Keratinocyte (primary cell): ENCODE measurements at regions not wholly inside any gene's neighbourhood (a gene's known extent, or its start where the extent isn't known, plus 50 kb on each side); places are given as distances from the start of the nearest gene placed in this dataset.

Experiments
- EZH2 ChIP-seq: IDR thresholded peaks from one replicate; pipeline ENCODE4 v1.6.1; 2012; ENCODE audit warnings: inconsistent platforms, mild to moderate bottlenecking, low read length, moderate library complexity
- TF ChIP-seq, protein P1 (sequence below), 3 experiments: IDR thresholded peaks in 1 of 3; conservative IDR thresholded peaks in 1 of 3; optimal IDR thresholded peaks in 1 of 3; 2 replicates in 2 of 3; 3 replicates in 1 of 3; pipeline versions ENCODE3 to v1.5.1; 2011; ENCODE audit warnings: low read length in 3 of 3, mild to moderate bottlenecking in 3 of 3, moderate library complexity in 2 of 3, control low read depth in 1 of 3, inconsistent platforms in 1 of 3; ENCODE audit not compliant: insufficient read depth in 2 of 3; ENCODE audit errors: extremely low read depth in 1 of 3

DNA sequence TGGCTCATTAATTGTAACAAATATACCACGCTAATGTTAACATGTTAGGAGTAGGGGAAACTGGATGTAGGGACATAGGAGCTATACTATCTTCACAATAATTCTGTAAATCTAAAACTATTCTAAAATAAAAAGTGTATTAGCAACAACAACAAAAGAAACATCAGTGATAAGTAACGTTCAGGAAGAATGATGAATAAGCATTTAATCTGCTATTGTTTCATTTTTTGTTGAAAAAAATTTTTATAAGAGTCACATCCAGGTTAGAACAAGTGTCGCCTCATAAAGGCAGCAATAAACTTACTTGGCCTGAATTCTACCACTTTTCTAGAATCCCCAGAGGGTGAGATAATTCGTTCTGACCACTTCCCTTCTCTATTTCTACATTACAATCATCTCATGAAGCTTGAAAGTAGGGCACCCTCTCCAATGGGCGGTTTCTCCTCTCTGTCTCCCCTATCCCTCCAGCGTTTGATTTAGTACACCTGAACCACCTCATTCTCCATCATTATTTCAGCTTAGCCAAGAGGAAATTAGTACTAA is 253.1 kb upstream of the IPO5 start:
- TF ChIP-seq, protein P1, sequence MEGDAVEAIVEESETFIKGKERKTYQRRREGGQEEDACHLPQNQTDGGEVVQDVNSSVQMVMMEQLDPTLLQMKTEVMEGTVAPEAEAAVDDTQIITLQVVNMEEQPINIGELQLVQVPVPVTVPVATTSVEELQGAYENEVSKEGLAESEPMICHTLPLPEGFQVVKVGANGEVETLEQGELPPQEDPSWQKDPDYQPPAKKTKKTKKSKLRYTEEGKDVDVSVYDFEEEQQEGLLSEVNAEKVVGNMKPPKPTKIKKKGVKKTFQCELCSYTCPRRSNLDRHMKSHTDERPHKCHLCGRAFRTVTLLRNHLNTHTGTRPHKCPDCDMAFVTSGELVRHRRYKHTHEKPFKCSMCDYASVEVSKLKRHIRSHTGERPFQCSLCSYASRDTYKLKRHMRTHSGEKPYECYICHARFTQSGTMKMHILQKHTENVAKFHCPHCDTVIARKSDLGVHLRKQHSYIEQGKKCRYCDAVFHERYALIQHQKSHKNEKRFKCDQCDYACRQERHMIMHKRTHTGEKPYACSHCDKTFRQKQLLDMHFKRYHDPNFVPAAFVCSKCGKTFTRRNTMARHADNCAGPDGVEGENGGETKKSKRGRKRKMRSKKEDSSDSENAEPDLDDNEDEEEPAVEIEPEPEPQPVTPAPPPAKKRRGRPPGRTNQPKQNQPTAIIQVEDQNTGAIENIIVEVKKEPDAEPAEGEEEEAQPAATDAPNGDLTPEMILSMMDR (optimal IDR thresholded peaks at IDR 0.05 in 1 of 3, IDR thresholded peaks at IDR 0.05 in 1 of 3, conservative IDR thresholded peaks at IDR 0.05 in 1 of 3; ENCODE audit: extremely low read depth in 1 of 3, insufficient read depth in 2 of 3, low read length in 3 of 3) = no peak
- no peak for TF ChIP-seq EZH2
